ENCODE measurements at regions not wholly inside any gene's neighbourhood (a gene's known extent, or its start where the extent isn't known, plus 50 kb on each side); places are given as distances from the start of the nearest gene placed in this dataset.

GRCh38 chr20:11255860-11256259 lies 582.1 kb upstream of the JAG1 start:
- no peak overlapping the region for H3K4me3 ChIP-seq (ENCODE audit: low read depth in 2 of 2, low read length in 2 of 2)
- ATAC-seq (no peak), DNase-seq (ENCODE audit: low read depth, low spot score) (no peak)
- H3K27ac ChIP-seq (ENCODE audit: low read length) = no peak overlapping the region
- H3K4me1 ChIP-seq (ENCODE audit: control insufficient read depth, insufficient read depth, low read length) = no peaks in the 10 kb centered on the region
- BruUV-seq (replicated peaks) = no TSS peak
- H3K27me3 ChIP-seq (ENCODE audit: control insufficient read depth, insufficient read depth, low read length) = no peaks in the 10 kb centered on the region
- POLR2A ChIA-PET = no interaction called here
- CTCF ChIA-PET = no interaction called here
- intact Hi-C loops (cut with micrococcal nuclease; ENCODE audit: unreplicated experiment) (no loop called here), in situ Hi-C loops (cut with HindIII; ENCODE audit: low pct_unique_long_range_greater_than_20kb, low sequenced_read_pairs) (no loop called here)
- peaks cover 3% of the 10 kb centered on the region; the same call in 1 of the 2 replicates for H3K9me3 ChIP-seq (ENCODE audit: control insufficient read depth, insufficient read depth, low read depth, low read length)
- H3K36me3 ChIP-seq (ENCODE audit: control insufficient read depth, insufficient read depth, low read length) = no peaks in the 10 kb centered on the region; the same call in 1 of the 2 replicates
- no peak for TF ChIP-seq SIN3A (IDR thresholded peaks at IDR 0.05; ENCODE audit: borderline replicate concordance, insufficient read depth, low read depth, low read length)
- TF ChIP-seq TCF7L2 (IDR thresholded peaks at IDR 0.05; ENCODE audit: low read depth, low read length) = no peak
- no peak for TF ChIP-seq CTCF (IDR thresholded peaks at IDR 0.05)
- TF ChIP-seq POLR2AphosphoS5 (IDR thresholded peaks at IDR 0.05; ENCODE audit: low read depth, low read length) = no peak
- TF ChIP-seq REST (IDR thresholded peaks at IDR 0.05; ENCODE audit: insufficient read depth in 1 of 2, low read depth in 2 of 2, low read length in 1 of 2) = no peak

- H3K27ac ChIP-seq (ENCODE audit: low read length) = no peak overlapping the region
- in situ Hi-C loops (cut with HindIII; ENCODE audit: low pct_unique_long_range_greater_than_20kb, low sequenced_read_pairs) (no loop called here), intact Hi-C loops (cut with micrococcal nuclease; ENCODE audit: unreplicated experiment) (no loop called here)
- DNase-seq (ENCODE audit: low read depth, low spot score) = no peak
- H3K4me3 ChIP-seq (ENCODE audit: low read depth in 2 of 2, low read length in 2 of 2) = no peak overlapping the region
- no peak for TF ChIP-seq REST (IDR thresholded peaks at IDR 0.05; ENCODE audit: insufficient read depth in 1 of 2, low read depth in 2 of 2, low read length in 1 of 2)
- no TSS peak for BruUV-seq (replicated peaks)
- no peaks in the 10 kb centered on the region for H3K9me3 ChIP-seq (ENCODE audit: control insufficient read depth, insufficient read depth, low read depth, low read length)
- no peaks in the 10 kb centered on the region for H3K27me3 ChIP-seq (ENCODE audit: control insufficient read depth, insufficient read depth, low read length)
- CTCF ChIA-PET = no interaction called here
- no peaks in the 10 kb centered on the region for H3K36me3 ChIP-seq (ENCODE audit: control insufficient read depth, insufficient read depth, low read length)
- POLR2A ChIA-PET = no interaction called here
- no peak for ATAC-seq
- H3K4me1 ChIP-seq (ENCODE audit: control insufficient read depth, insufficient read depth, low read length) = no peaks in the 10 kb centered on the region
Measured at GRCh38 chr20:11260611-11261010, 586.8 kb upstream of the JAG1 start.

All from Panc1 (cell line).